GM12891 (cell line): ENCODE measurements at regions not wholly inside any gene's neighbourhood (a gene's known extent, or its start where the extent isn't known, plus 50 kb on each side); places are given as distances from the start of the nearest gene placed in this dataset.
"Not testable (repeated sequence)": the region's sequence is repeated elsewhere in the genome, so short reads cannot be mapped to it uniquely, and the experiment has no call there.

Experiments used
- DNase-seq: peaks from one replicate; pipeline ENCODE4 v3.0.0; 2011; ENCODE audit warnings: low spot score; ENCODE audit not compliant: insufficient read length
- FAIRE-seq: peaks from 2 replicates; lab custom pipeline; 2011; peaks lifted over from hg19 to GRCh38; lab: Jason Lieb, UNC
- PAX5 ChIP-seq: IDR thresholded peaks from 2 replicates; pipeline ENCODE4 v1.6.1; 2011; ENCODE audit warnings: low read length, moderate library complexity, mild to moderate bottlenecking; ENCODE audit not compliant: insufficient read depth, severe bottlenecking
- POLR2A ChIP-seq: IDR thresholded peaks from 2 replicates; pipeline ENCODE4 v1.6.1; 2011; ENCODE audit warnings: low read depth, low read length, control low read depth
- POLR2AphosphoS5 ChIP-seq: IDR thresholded peaks from 2 replicates; pipeline ENCODE4 v1.6.1; 2011; ENCODE audit warnings: low read depth, low read length, control low read depth
- POU2F2 ChIP-seq: IDR thresholded peaks from 2 replicates; pipeline ENCODE4 v1.6.1; 2011; ENCODE audit warnings: low read depth, mild to moderate bottlenecking, control low read depth, low read length, moderate library complexity
- SPI1 ChIP-seq: IDR thresholded peaks from 2 replicates; pipeline ENCODE4 v1.6.1; 2011; ENCODE audit warnings: low read depth, low read length, control low read depth
- TAF1 ChIP-seq: IDR thresholded peaks from 2 replicates; pipeline ENCODE4 v1.6.1; 2011; ENCODE audit warnings: low read depth, low read length, control low read depth

- DNase-seq (no peak), FAIRE-seq (no peak)
- no peak for TF ChIP-seq POLR2AphosphoS5
- no peak for TF ChIP-seq TAF1
- TF ChIP-seq SPI1, result no peak
- no peak for TF ChIP-seq POLR2A
- no peak for TF ChIP-seq POU2F2
- TF ChIP-seq PAX5, result no peak
Measured at GRCh38 chr1:242966892-242967291, 288.2 kb downstream of the CEP170 start.

- DNase-seq, FAIRE-seq: not testable (repeated sequence)
Measured at GRCh38 chr1:242959397-242959796, 295.7 kb downstream of the CEP170 start.

- not testable (repeated sequence) for DNase-seq, FAIRE-seq
Measured at GRCh38 chr1:242954945-242955344, 300.1 kb downstream of the CEP170 start.

- no peak for FAIRE-seq
Measured at GRCh38 chr1:242946206-242946605, 308.9 kb downstream of the CEP170 start.

GRCh38 chr1:242936725-242937124 lies 318.4 kb downstream of the CEP170 start:
- DNase-seq, FAIRE-seq: not testable (repeated sequence)

More at GRCh38 chr1:242946206-242946605, 308.9 kb downstream of the CEP170 start:
- DNase-seq, result no peak
- TF ChIP-seq TAF1 (no peak), POU2F2 (no peak), SPI1 (no peak), POLR2A (no peak), PAX5 (no peak), POLR2AphosphoS5 (no peak)

- DNase-seq, FAIRE-seq: not testable (repeated sequence)
Measured at GRCh38 chr1:242924717-242925116, 330.4 kb downstream of the CEP170 start.

- FAIRE-seq, result not testable (repeated sequence)
Measured at GRCh38 chr1:242923603-242924002, 331.5 kb downstream of the CEP170 start.

GRCh38 chr1:242914729-242915128 lies 340.4 kb downstream of the CEP170 start:
- DNase-seq, FAIRE-seq: not testable (repeated sequence)

More at GRCh38 chr1:242923603-242924002, 331.5 kb downstream of the CEP170 start:
- DNase-seq, result not testable (repeated sequence)

GRCh38 chr1:242912855-242913254 lies 342.2 kb downstream of the CEP170 start:
- FAIRE-seq, DNase-seq: not testable (repeated sequence)

GRCh38 chr1:242900558-242900957 lies 354.5 kb downstream of the CEP170 start:
- FAIRE-seq, DNase-seq: not testable (repeated sequence)

- no peak for DNase-seq
- FAIRE-seq, result no peak
- TF ChIP-seq SPI1 (no peak), PAX5 (no peak), POLR2A (no peak), POLR2AphosphoS5 (no peak), TAF1 (no peak), POU2F2 (no peak)
Measured at GRCh38 chr1:242890192-242890741, 364.8 kb downstream of the CEP170 start.

- DNase-seq (no peak), FAIRE-seq (no peak)
- no peak for TF ChIP-seq PAX5
- TF ChIP-seq SPI1, result no peak
Measured at GRCh38 chr1:242886137-242886536, 361.6 kb upstream of the PLD5 start.

GRCh38 chr1:242880022-242880421 lies 355.5 kb upstream of the PLD5 start:
- not testable (repeated sequence) for DNase-seq, FAIRE-seq
